GM19452 (cell line): ENCODE measurements at regions not wholly inside any gene's neighbourhood (a gene's known extent, or its start where the extent isn't known, plus 50 kb on each side); places are given as distances from the start of the nearest gene placed in this dataset.

Source experiments
- ATAC-seq: cut with Tn5 transposase; IDR thresholded peaks from one replicate; pipeline ENCODE4 v1.9.1; 2021; ENCODE audit not compliant: unreplicated experiment

- no peak for ATAC-seq
Measured at GRCh38 chr2:6683516-6683915, 182.2 kb downstream of the CMPK2 start.

DNA sequence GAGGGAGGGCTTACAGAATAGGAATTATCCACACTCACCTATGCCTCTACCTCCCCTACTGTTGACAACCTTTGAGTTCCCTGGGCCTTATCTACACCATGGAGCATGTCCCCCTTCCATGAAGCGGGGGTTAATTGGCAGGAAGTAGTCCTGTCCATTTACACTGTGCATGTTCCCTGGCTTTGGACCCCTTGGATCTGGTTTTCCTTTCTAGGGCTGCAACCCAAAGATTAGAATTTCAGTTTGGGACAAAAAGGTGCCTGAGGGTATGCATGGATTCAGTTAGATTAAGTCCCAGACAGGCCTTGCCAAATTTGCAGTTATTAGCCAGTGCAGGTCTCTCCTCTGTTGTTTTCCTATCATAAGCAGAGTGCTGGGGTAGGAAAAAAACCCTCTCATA is 180.3 kb downstream of the CMPK2 start:
- ATAC-seq: no peak

- no peak for ATAC-seq
Measured at GRCh38 chr2:6692056-6692455, 173.7 kb downstream of the CMPK2 start.

GRCh38 chr2:6692819-6693218 is 172.9 kb downstream of the CMPK2 start:
- ATAC-seq: no peak

DNA sequence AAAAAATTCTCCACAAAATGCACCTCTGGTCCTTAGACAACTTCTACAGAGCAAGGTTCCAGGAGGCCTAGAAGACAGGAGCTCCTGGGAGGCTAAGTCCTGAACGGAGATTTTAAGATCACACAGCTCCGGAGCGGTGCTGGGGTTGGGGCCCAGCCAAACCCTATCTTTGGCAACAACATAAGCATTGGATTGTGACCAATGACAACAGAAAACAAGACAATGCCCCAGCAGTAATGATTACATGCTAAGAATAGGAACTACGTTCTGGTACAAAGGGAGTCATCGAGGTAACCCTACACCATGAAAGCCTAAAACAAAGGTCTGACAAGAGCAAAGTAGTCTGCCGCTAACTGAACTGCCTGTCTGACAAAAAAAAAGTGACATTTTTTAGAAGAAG is 171.2 kb downstream of the CMPK2 start:
- no peak for ATAC-seq

DNA sequence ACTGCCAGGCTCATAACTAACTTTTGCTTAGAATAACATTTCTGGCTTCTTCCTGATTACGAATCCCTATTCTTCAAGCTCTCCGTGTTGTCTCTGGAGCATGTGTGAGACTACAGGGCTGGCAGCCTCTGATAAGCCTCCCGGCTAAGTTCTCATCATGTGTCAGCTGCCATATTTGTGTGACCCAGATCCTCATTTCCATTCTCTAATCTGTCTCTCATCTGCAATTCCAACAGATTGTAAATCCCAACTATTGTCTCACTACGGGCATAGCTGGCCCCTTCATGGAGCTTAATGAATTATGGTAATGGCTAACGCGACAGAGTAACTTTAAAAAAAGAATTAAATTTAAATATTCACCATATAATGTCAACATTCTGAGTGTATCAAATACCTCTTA is 165.4 kb downstream of the CMPK2 start:
- no peak for ATAC-seq

GRCh38 chr2:6704077-6704476 is 161.6 kb downstream of the CMPK2 start:
- no peak for ATAC-seq

DNA sequence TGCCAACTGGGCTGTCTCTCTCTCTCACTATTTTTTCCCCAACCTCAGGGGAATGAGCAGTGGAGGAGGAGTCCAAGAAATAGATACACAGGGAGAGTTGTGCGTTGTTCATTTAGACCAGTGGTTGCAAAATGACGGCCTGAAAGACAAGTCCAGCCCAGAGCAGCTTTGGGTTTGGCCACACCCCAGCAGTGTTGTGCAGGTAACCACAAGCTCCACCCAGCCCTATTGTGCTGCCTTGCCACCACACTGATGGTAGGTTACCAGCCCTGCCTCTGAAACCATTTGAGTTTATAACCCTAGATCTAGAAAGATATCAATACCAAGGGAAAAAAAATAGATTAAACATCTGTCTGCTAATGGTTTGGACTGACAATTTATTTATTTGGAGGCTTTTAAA is 144.3 kb downstream of the CMPK2 start:
- no peak for ATAC-seq

GRCh38 chr2:6722574-6722973 is 143.1 kb downstream of the CMPK2 start:
- ATAC-seq: no peak

- ATAC-seq: no peak
Measured at GRCh38 chr2:6723865-6724604, 141.7 kb downstream of the CMPK2 start.

GRCh38 chr2:6724605-6725140 is 141.0 kb downstream of the CMPK2 start:
- ATAC-seq: no peak

DNA sequence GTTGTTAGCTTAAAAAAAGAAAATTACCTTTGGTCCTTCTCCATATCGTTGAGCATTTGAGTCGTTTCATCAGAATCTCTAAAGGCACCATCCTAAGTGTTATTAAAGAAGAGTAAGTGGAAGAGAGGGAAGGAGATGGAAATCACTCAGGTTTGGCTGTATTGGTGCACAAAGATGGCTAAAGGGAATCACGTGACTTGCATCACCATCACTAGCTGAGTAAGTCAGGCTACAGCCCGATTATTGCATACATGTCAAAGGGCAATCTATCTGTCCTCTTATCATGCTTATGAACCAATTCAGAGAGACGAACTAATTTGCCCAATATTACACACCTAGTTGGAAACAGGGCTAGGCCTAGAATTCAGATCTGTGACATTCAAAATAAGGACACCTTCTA is 137.6 kb downstream of the CMPK2 start:
- no peak for ATAC-seq

DNA sequence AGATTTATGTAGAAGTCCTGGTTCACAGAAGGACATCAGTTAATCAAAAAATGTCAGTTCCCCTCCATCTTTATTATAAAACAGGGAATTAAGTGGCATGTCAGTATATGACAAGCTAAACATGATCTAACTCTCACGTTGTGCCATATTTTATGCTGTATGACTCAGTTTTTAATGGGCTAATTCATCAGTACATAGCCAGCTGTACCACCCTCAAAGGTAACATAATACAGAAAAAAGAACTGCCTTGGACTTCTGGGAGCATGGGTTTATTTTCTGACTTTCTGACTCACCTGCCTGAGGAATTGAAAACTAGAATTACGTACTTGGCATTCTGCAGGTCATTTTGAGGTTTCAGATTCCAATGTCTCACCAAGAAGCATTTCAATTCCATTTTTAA is 135.7 kb downstream of the CMPK2 start:
- no peak for ATAC-seq

- ATAC-seq: no peak
Measured at GRCh38 chr2:6730649-6731532, 134.8 kb downstream of the CMPK2 start.

DNA sequence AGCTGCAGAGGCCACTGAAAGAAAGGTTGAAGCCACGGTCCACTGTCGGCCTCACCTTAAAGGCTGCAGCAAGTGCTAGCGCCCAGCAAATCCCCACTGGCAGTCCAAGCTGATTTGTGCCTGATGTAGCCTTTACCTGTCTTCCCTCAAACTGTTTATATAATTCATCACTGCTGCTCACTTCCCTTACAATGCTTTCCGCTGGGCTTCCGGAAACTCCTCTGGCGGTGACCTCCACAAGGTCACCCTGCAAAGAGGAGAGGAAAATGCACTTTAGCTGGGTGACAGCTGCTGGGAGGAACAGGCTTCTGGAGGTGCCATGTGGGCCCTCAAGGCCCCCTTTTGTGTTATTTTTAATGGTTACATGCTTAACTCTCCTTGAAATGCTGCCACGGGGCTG is 126.2 kb downstream of the CMPK2 start:
- ATAC-seq: no peak

GRCh38 chr2:6741229-6741628 is 124.5 kb downstream of the CMPK2 start:
- ATAC-seq: no peak

DNA sequence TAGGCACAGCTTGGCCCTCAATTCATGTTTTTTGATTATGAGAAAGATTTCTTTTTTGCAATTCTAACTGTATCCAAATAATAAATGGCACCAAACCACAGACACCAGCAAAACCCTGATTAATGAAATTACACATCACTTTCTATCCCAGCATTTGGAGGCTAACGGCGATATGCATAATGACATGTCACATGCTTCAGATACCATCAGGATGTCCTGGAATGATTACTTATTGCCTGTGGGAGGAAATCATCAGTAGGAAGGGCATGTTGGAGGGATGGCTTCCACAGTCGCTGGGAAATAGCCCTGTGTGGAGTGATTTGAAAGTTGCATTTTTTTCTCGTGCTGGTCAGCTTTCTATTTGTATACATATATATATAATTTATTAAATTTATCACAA is 121.7 kb downstream of the CMPK2 start:
- ATAC-seq: no peak

GRCh38 chr2:6747433-6747832 is 118.3 kb downstream of the CMPK2 start:
- no peak for ATAC-seq

DNA sequence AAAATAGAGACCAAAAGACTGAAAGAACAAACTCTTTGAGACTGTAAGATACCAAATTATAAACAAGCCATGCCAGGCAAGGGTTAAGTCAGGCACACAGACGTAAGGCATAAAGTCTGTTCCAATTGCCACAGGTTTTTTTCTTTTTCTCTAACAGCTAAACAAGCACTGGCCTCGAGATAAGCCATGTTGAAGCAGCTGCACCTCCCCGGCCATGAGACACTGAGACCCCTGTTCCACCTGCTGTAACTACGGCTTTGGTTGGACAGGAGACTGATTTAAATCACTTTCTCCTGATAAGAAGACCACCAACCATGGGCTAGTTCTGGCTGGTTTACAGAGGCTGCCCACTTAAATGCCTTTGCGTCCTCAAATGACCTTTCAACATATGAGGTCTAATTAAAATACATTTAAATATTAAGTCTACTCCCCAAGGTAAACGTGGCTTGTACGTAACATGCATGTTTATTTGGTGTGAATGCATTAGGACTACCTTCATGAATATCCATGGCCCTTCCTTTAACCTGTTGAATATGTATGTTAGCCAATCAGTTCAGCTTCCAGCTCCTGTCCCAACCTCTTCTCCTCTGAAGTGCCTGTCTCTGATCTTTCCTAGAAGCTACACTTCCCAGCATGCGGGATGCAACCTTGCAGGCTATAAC is 117.2 kb downstream of the CMPK2 start:
- no peak for ATAC-seq

- ATAC-seq: no peak
Measured at GRCh38 chr2:6749962-6750361, 115.7 kb downstream of the CMPK2 start.

DNA sequence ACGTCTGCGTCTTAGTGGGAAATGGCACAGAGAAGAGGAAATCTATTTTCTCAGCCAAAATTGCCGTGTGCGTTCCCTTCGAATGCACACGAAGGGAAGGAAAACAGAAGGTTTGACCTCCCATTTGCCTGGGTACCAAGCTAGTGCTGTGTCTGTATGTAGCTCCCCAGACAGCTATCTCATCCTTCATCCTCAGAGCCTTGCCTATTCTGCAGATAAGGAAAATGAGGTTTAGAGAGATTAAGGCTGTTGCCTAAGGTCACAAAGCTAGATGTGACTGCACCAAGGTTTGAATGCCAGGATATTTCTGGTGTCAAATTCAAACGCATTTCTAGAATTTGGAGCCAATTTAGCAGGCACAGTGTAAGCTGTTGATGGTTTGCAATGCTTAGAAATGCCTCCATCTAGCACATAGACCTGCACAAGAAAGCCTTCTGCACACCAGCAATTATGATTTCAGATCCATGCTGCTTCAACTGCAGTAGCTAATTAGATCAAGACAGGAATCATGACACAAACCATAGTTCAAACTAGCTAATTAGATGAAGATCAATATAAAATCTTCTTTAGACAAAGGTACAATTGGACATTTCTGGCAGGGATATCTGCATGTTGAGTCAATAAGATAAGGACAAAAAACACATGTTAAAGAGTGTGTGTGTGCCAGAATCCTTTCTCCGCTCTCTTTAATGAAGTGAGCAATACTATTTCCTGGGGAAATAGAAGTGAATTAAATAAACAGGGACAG is 115.1 kb downstream of the CMPK2 start:
- no peak for ATAC-seq
